Stimulated activated CD4-positive, alpha-beta T cell treated with anti-CD3 and anti-CD28 coated beads, Interleukin-1b, Interleukin-23, amount 100 ng/mL, for 1 hour (primary cell): ENCODE measurements at regions not wholly inside any gene's neighbourhood (a gene's known extent, or its start where the extent isn't known, plus 50 kb on each side); places are given as distances from the start of the nearest gene placed in this dataset.
"Not testable (repeated sequence)": the region's sequence is repeated elsewhere in the genome, so short reads cannot be mapped to it uniquely, and the experiment has no call there.

Source experiments
- DNase-seq, 2 donors: peaks; one replicate each; pipeline ENCODE4 v3.0.0-alpha.2; 2020; ENCODE audit warnings: low read depth in 2 of 2

- no peak for DNase-seq
These were observed 139.0 kb upstream of the NCOR2 start for GRCh38 chr12:124706363-124706762.

- no peak for DNase-seq
These were observed 138.2 kb upstream of the NCOR2 start for GRCh38 chr12:124705545-124706138.

- no peak for DNase-seq
These were observed 137.2 kb upstream of the NCOR2 start for GRCh38 chr12:124704619-124705018.

GRCh38 chr12:124703856-124704255 is 136.4 kb upstream of the NCOR2 start:
- no peak for DNase-seq

- DNase-seq, result no peak
These were observed 135.3 kb upstream of the NCOR2 start for GRCh38 chr12:124702736-124703135.

GRCh38 chr12:124700810-124701592 is 133.6 kb upstream of the NCOR2 start:
- DNase-seq, result no peak

GRCh38 chr12:124699909-124700308 is 132.5 kb upstream of the NCOR2 start:
- no peak for DNase-seq

- no peak for DNase-seq
These were observed 131.5 kb upstream of the NCOR2 start for GRCh38 chr12:124698998-124699305.

GRCh38 chr12:124698211-124698997 is 131.0 kb upstream of the NCOR2 start:
- DNase-seq, result no peak

- DNase-seq, result not testable (repeated sequence)
These were observed 130.3 kb upstream of the NCOR2 start for GRCh38 chr12:124697722-124698121.

GRCh38 chr12:124696693-124697476 is 129.5 kb upstream of the NCOR2 start:
- DNase-seq, result no peak

- no peak for DNase-seq
These were observed 128.4 kb upstream of the NCOR2 start for GRCh38 chr12:124695861-124696260.

- DNase-seq, result no peak
These were observed 127.6 kb upstream of the NCOR2 start for GRCh38 chr12:124694846-124695497.

- DNase-seq, result no peak
These were observed 126.8 kb upstream of the NCOR2 start for GRCh38 chr12:124694250-124694649.

- DNase-seq, result no peak
These were observed 125.8 kb upstream of the NCOR2 start for GRCh38 chr12:124693111-124693723.

- no peak for DNase-seq
These were observed 125.0 kb upstream of the NCOR2 start for GRCh38 chr12:124692443-124692842.

GRCh38 chr12:124691429-124691828 is 124.0 kb upstream of the NCOR2 start:
- no peak for DNase-seq

GRCh38 chr12:124689631-124690030 is 122.2 kb upstream of the NCOR2 start:
- DNase-seq, result no peak

GRCh38 chr12:124688356-124688992 is 121.1 kb upstream of the NCOR2 start:
- DNase-seq, result no peak

- DNase-seq, result no peak
These were observed 120.5 kb upstream of the NCOR2 start for GRCh38 chr12:124687917-124688316.
